ENCODE measurements at regions not wholly inside any gene's neighbourhood (a gene's known extent, or its start where the extent isn't known, plus 50 kb on each side); places are given as distances from the start of the nearest gene placed in this dataset.

GRCh38 chr1:228987736-228988506, 252.6 kb downstream of the RHOU start:
- DNase-seq (ENCODE audit: low read depth): no peak

GRCh38 chr1:228988664-228989063, 253.4 kb downstream of the RHOU start:
- DNase-seq (ENCODE audit: low read depth): no peak

GRCh38 chr1:228989176-228989575, 253.9 kb downstream of the RHOU start:
- no peak for DNase-seq (ENCODE audit: low read depth)

GRCh38 chr1:228989676-228989991, 254.4 kb downstream of the RHOU start:
- DNase-seq (ENCODE audit: low read depth): no peak

GRCh38 chr1:228989992-228990827, 254.9 kb downstream of the RHOU start:
- no peak for DNase-seq (ENCODE audit: low read depth)

GRCh38 chr1:228990906-228991569, 255.8 kb downstream of the RHOU start:
- no peak for DNase-seq (ENCODE audit: low read depth)

- DNase-seq (ENCODE audit: low read depth): no peak
These were observed 256.8 kb downstream of the RHOU start for GRCh38 chr1:228992044-228992443.

- no peak for DNase-seq (ENCODE audit: low read depth)
These were observed 257.7 kb downstream of the RHOU start for GRCh38 chr1:228992907-228993535.

GRCh38 chr1:228994676-228995594, 259.7 kb downstream of the RHOU start:
- no peak for DNase-seq (ENCODE audit: low read depth)

GRCh38 chr1:228996281-228996680, 261.0 kb downstream of the RHOU start:
- DNase-seq (ENCODE audit: low read depth): no peak

- no peak for DNase-seq (ENCODE audit: low read depth)
These were observed 262.5 kb downstream of the RHOU start for GRCh38 chr1:228997721-228998144.

- no peak for DNase-seq (ENCODE audit: low read depth)
These were observed 262.9 kb downstream of the RHOU start for GRCh38 chr1:228998179-228998578.

GRCh38 chr1:228999446-229000170, 264.3 kb downstream of the RHOU start:
- no peak for DNase-seq (ENCODE audit: low read depth)

GRCh38 chr1:229000187-229000586, 264.9 kb downstream of the RHOU start:
- no peak for DNase-seq (ENCODE audit: low read depth)

- DNase-seq (ENCODE audit: low read depth): no peak
These were observed 266.3 kb downstream of the RHOU start for GRCh38 chr1:229001467-229002011.

- no peak for DNase-seq (ENCODE audit: low read depth)
These were observed 266.8 kb downstream of the RHOU start for GRCh38 chr1:229002037-229002436.

- DNase-seq (ENCODE audit: low read depth): no peak
These were observed 267.2 kb downstream of the RHOU start for GRCh38 chr1:229002451-229002960.

GRCh38 chr1:229003233-229004031, 267.5 kb upstream of the RAB4A start:
- DNase-seq (ENCODE audit: low read depth): no peak
